ENCODE measurements at regions not wholly inside any gene's neighbourhood (a gene's known extent, or its start where the extent isn't known, plus 50 kb on each side); places are given as distances from the start of the nearest gene placed in this dataset.

GRCh38 chr3:15892311-15893227 lies 94.8 kb upstream of the ANKRD28 start:
- peak; percentile 16 for DNase-seq (ENCODE audit: low read depth, low spot score)

More at GRCh38 chr3:15892311-15893227, 94.8 kb upstream of the ANKRD28 start:
- H3K9me1 ChIP-seq (replicated peaks; ENCODE audit: control insufficient read depth, extremely low read depth, insufficient read depth, low read length): no peaks in the 10 kb centered on the region
- FAIRE-seq: no peak
- H3K27me3 ChIP-seq (ENCODE audit: control insufficient read depth in 2 of 2, insufficient read depth in 2 of 2, low read length in 2 of 2): peaks cover 0 to 3% of the 10 kb centered on the region in 2 experiments
- no peak overlapping the region for H3K27ac ChIP-seq (ENCODE audit: insufficient read depth, low read depth, low read length)
- no peak overlapping the region for H2AFZ ChIP-seq (ENCODE audit: low read depth, low read length)
- no peaks in the 10 kb centered on the region for H3K9me3 ChIP-seq (replicated peaks; ENCODE audit: control insufficient read depth, insufficient read depth, low read length)
- no TSS peak for BruUV-seq (replicated peaks)
- no peaks in the 10 kb centered on the region for H3K4me1 ChIP-seq (ENCODE audit: control insufficient read depth, extremely low read depth, insufficient read depth, low read length)
- ChIA-PET POLR2A (no interaction called here), CTCF (no interaction called here)
- no peaks in the 10 kb centered on the region for H3K79me2 ChIP-seq (ENCODE audit: control insufficient read depth, insufficient read depth, low read length)
- H3K36me3 ChIP-seq (ENCODE audit: control insufficient read depth in 2 of 2, extremely low read depth in 1 of 2, insufficient read depth in 2 of 2, low read length in 2 of 2): no peaks in the 10 kb centered on the region
- dilution Hi-C loops (cut with MboI; ENCODE audit: extremely low pct_ligation_motif_present, low sequenced_read_pairs) (no loop called here), intact Hi-C loops (cut with micrococcal nuclease) (no loop called here)
- H4K20me1 ChIP-seq (replicated peaks; ENCODE audit: control insufficient read depth, extremely low read depth, insufficient read depth, low read length): no peaks in the 10 kb centered on the region
- H3K9ac ChIP-seq (replicated peaks; ENCODE audit: extremely low read depth, insufficient read depth, low read length): no peak overlapping the region
- no peak overlapping the region for H3K4me3 ChIP-seq (replicated peaks in 1 of 3; ENCODE audit: insufficient read depth in 1 of 3, low read depth in 1 of 3, low read length in 3 of 3)
- TF ChIP-seq CTCF (IDR thresholded peaks at IDR 0.05; ENCODE audit: extremely low read depth in 1 of 2, insufficient read depth in 1 of 2, low read depth in 1 of 2, low read length in 2 of 2) (no peak), FOS (IDR thresholded peaks at IDR 0.05; ENCODE audit: borderline replicate concordance, insufficient read depth, low read length) (no peak), EZH2 (IDR thresholded peaks at IDR 0.05; ENCODE audit: borderline replicate concordance, low read depth, low read length, severe bottlenecking) (no peak), MYC (IDR thresholded peaks at IDR 0.05; ENCODE audit: low read depth, low read length) (no peak), JUN (IDR thresholded peaks at IDR 0.05; ENCODE audit: borderline replicate concordance, insufficient read depth, insufficient read length, low read depth) (no peak), MAX (IDR thresholded peaks at IDR 0.05; ENCODE audit: insufficient read depth, insufficient read length) (no peak), POLR2AphosphoS5 (IDR thresholded peaks at IDR 0.05; ENCODE audit: insufficient read depth, low read depth, low read length) (no peak), POLR2A (IDR thresholded peaks at IDR 0.05; ENCODE audit: low read depth, low read length) (no peak), GATA2 (IDR thresholded peaks at IDR 0.05; ENCODE audit: insufficient read depth, insufficient read length, low read depth, low read length) (no peak)
- no peak overlapping the region for H3K4me2 ChIP-seq (ENCODE audit: insufficient read depth, low read length)

Data from endothelial cell of umbilical vein (primary cell).